Keratinocyte (primary cell): ENCODE measurements at regions not wholly inside any gene's neighbourhood (a gene's known extent, or its start where the extent isn't known, plus 50 kb on each side); places are given as distances from the start of the nearest gene placed in this dataset.

Experiments
- DNase-seq: peaks from one replicate; pipeline ENCODE4 v3.0.0-alpha.2; 2011; ENCODE audit warnings: low read depth, missing footprints, low spot score
- FAIRE-seq: peaks from 2 replicates; lab custom pipeline; 2011; peaks lifted over from hg19 to GRCh38; lab: Jason Lieb, UNC
- H2AFZ ChIP-seq: 2 replicates; pipeline ENCODE4 v1.6.0; 2012; ENCODE audit warnings: low read length, control low read depth, inconsistent platforms; ENCODE audit not compliant: control insufficient read depth
- H3K27ac ChIP-seq: 2 replicates; pipeline ENCODE4 v1.5.1; 2011; ENCODE audit warnings: low read length; ENCODE audit not compliant: control insufficient read depth, insufficient read depth
- H3K27me3 ChIP-seq: 3 replicates; pipeline ENCODE4 v1.6.0; 2011; ENCODE audit warnings: low read length; ENCODE audit not compliant: control insufficient read depth, insufficient read depth; ENCODE audit errors: extremely low read depth
- H3K36me3 ChIP-seq, 2 experiments: 2 replicates in 1 of 2; 3 replicates in 1 of 2; pipeline ENCODE4 v1.5.1; 2011; ENCODE audit warnings: low read length in 2 of 2, mild to moderate bottlenecking in 1 of 2; ENCODE audit not compliant: control insufficient read depth in 2 of 2, insufficient read depth in 2 of 2; ENCODE audit errors: extremely low read depth in 1 of 2
- H3K4me1 ChIP-seq: 3 replicates; pipeline ENCODE4 v1.5.1; 2011; ENCODE audit warnings: low read length; ENCODE audit not compliant: control insufficient read depth, insufficient read depth; ENCODE audit errors: extremely low read depth
- H3K4me2 ChIP-seq: 3 replicates; pipeline ENCODE4 v1.6.0; 2011; ENCODE audit warnings: low read depth, low read length; ENCODE audit not compliant: control insufficient read depth, insufficient read depth; ENCODE audit errors: extremely low read depth
- H3K4me3 ChIP-seq, 3 experiments: fragments of 200-600 bp in 1 of 3; sonication (generic) in 1 of 3; 2 replicates in 2 of 3; 3 replicates in 1 of 3; pipeline ENCODE4 v1.5.1; 2011 to 2016; ENCODE audit warnings: low read length in 3 of 3, mild to moderate bottlenecking in 3 of 3, control low read depth in 2 of 3, inconsistent platforms in 1 of 3, low read depth in 1 of 3, mixed read lengths in 1 of 3, mixed run types in 1 of 3, moderate library complexity in 1 of 3; ENCODE audit not compliant: control insufficient read depth in 2 of 3, insufficient read depth in 2 of 3; ENCODE audit errors: extremely low read depth in 1 of 3
- H3K79me2 ChIP-seq: 2 replicates; pipeline ENCODE4 v1.6.0; 2012; ENCODE audit warnings: low read length; ENCODE audit not compliant: control insufficient read depth, insufficient read depth
- H3K9ac ChIP-seq: 3 replicates; pipeline ENCODE4 v1.6.0; 2011; ENCODE audit warnings: low read length; ENCODE audit not compliant: control insufficient read depth, insufficient read depth; ENCODE audit errors: extremely low read depth
- H3K9me1 ChIP-seq: 3 replicates; pipeline ENCODE4 v1.6.0; 2011; ENCODE audit warnings: low read length; ENCODE audit not compliant: control insufficient read depth, insufficient read depth; ENCODE audit errors: extremely low read depth
- H3K9me3 ChIP-seq: 2 replicates; pipeline ENCODE4 v1.5.1; 2012; ENCODE audit warnings: low read depth, low read length; ENCODE audit not compliant: control insufficient read depth
- H4K20me1 ChIP-seq: 3 replicates; pipeline ENCODE4 v1.6.0; 2011; ENCODE audit warnings: low read length; ENCODE audit not compliant: control insufficient read depth, insufficient read depth; ENCODE audit errors: extremely low read depth
- CTCF ChIP-seq, 3 experiments: IDR thresholded peaks in 1 of 3; conservative IDR thresholded peaks in 1 of 3; optimal IDR thresholded peaks in 1 of 3; 2 replicates in 2 of 3; 3 replicates in 1 of 3; pipeline versions ENCODE3 to v1.5.1; 2011; ENCODE audit warnings: low read length in 3 of 3, mild to moderate bottlenecking in 3 of 3, moderate library complexity in 2 of 3, control low read depth in 1 of 3, inconsistent platforms in 1 of 3; ENCODE audit not compliant: insufficient read depth in 2 of 3; ENCODE audit errors: extremely low read depth in 1 of 3
- EZH2 ChIP-seq: IDR thresholded peaks from one replicate; pipeline ENCODE4 v1.6.1; 2012; ENCODE audit warnings: inconsistent platforms, mild to moderate bottlenecking, low read length, moderate library complexity
- dilution Hi-C: fragments of 300-500 bp; cut with MboI; formaldehyde crosslinking; loops from one replicate; pipeline ENCODE4 v1.7.0; 2020; ENCODE audit warnings: low sequenced_read_pairs; ENCODE audit not compliant: extremely low pct_ligation_motif_present

- Histone ChIP-seq H2AFZ (no peak overlapping the region), H3K27me3 (no peaks in the 10 kb centered on the region), H4K20me1 (no peaks in the 10 kb centered on the region), H3K27ac (no peak overlapping the region), H3K36me3 (no peaks in the 10 kb centered on the region), H3K9me3 (no peaks in the 10 kb centered on the region), H3K79me2 (no peaks in the 10 kb centered on the region), H3K4me2 (no peak overlapping the region), H3K9me1 (no peaks in the 10 kb centered on the region), H3K4me1 (no peaks in the 10 kb centered on the region), H3K9ac (no peak overlapping the region), H3K4me3 (no peak overlapping the region)
- dilution Hi-C loops, result no loop called here
- DNase-seq (no peak), FAIRE-seq (no peak)
- TF ChIP-seq CTCF (optimal IDR thresholded peaks at IDR 0.05 in 1 of 3, IDR thresholded peaks at IDR 0.05 in 1 of 3, conservative IDR thresholded peaks at IDR 0.05 in 1 of 3; ENCODE audit: extremely low read depth in 1 of 3, insufficient read depth in 2 of 3, low read length in 3 of 3), result no peak
- no peak for TF ChIP-seq EZH2
Measured at GRCh38 chr13:89930861-89931260, 1416.6 kb upstream of the MIR17HG start.

- no peaks in the 10 kb centered on the region for H3K9me1 ChIP-seq
- H3K4me2 ChIP-seq, result no peak overlapping the region
- no peaks in the 10 kb centered on the region for H3K27me3 ChIP-seq
- no peak overlapping the region for H3K9ac ChIP-seq
- FAIRE-seq (no peak), DNase-seq (no peak)
- no peaks in the 10 kb centered on the region for H3K4me1 ChIP-seq
- no peaks in the 10 kb centered on the region for H4K20me1 ChIP-seq
- H3K36me3 ChIP-seq, result no peaks in the 10 kb centered on the region
- TF ChIP-seq CTCF (optimal IDR thresholded peaks at IDR 0.05 in 1 of 3, IDR thresholded peaks at IDR 0.05 in 1 of 3, conservative IDR thresholded peaks at IDR 0.05 in 1 of 3; ENCODE audit: extremely low read depth in 1 of 3, insufficient read depth in 2 of 3, low read length in 3 of 3) (no peak), EZH2 (no peak)
- dilution Hi-C loops, result no loop called here
- H2AFZ ChIP-seq, result no peak overlapping the region
- no peaks in the 10 kb centered on the region for H3K9me3 ChIP-seq
- H3K4me3 ChIP-seq, result no peak overlapping the region
- no peaks in the 10 kb centered on the region for H3K79me2 ChIP-seq
- H3K27ac ChIP-seq, result no peak overlapping the region
Measured at GRCh38 chr13:89932902-89933301, 1414.6 kb upstream of the MIR17HG start.
